SK-MEL-5 (cell line): ENCODE measurements at regions not wholly inside any gene's neighbourhood (a gene's known extent, or its start where the extent isn't known, plus 50 kb on each side); places are given as distances from the start of the nearest gene placed in this dataset.

ENCODE experiments used
- DNase-seq: peaks from one replicate; pipeline ENCODE4 v3.0.0-alpha.2; 2016; ENCODE audit warnings: low read depth, low spot score
- in situ Hi-C: cut with HindIII; loops from 2 replicates; pipeline ENCODE4 v1.10.0; 2016; ENCODE audit warnings: low sequenced_read_pairs, high pct_unique_total_duplicates, low pct_unique_long_range_greater_than_20kb

DNA sequence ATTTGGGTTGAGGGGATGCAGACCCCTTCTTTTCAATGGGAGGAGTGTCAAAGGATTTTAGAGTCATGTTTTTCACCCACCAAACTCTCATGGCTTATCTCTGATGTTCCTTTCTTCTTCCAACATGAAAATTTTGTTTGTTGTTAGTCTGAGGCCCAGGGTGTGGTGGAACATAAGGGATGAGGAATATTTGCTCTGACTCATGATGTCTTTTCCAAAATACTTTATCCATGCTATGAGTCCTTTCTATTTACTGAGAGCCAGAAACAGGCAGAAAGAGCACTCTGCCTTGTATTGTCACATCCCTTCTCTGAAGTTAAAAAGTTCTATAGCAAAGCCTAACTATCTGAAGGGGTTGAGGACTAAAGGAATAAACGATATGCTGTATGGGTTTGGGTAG, 61.6 kb upstream of the GYPA start:
- in situ Hi-C loops, result no loop called here
- DNase-seq, result no peak

GRCh38 chr4:144203155-144203554, 62.6 kb upstream of the GYPA start:
- DNase-seq, result no peak
- in situ Hi-C loops, result no loop called here

- in situ Hi-C loops, result no loop called here
- DNase-seq, result no peak
These were observed 63.9 kb upstream of the GYPA start for GRCh38 chr4:144204431-144204830.

GRCh38 chr4:144206711-144207110, 66.2 kb upstream of the GYPA start:
- in situ Hi-C loops, result no loop called here
- no peak for DNase-seq

GRCh38 chr4:144208074-144208473, 67.6 kb upstream of the GYPA start:
- in situ Hi-C loops, result no loop called here
- no peak for DNase-seq

GRCh38 chr4:144209491-144209890, 69.0 kb upstream of the GYPA start:
- in situ Hi-C loops, result no loop called here
- DNase-seq, result no peak

- DNase-seq, result no peak
- in situ Hi-C loops, result no loop called here
These were observed 72.9 kb upstream of the GYPA start for GRCh38 chr4:144213371-144213770.

DNA sequence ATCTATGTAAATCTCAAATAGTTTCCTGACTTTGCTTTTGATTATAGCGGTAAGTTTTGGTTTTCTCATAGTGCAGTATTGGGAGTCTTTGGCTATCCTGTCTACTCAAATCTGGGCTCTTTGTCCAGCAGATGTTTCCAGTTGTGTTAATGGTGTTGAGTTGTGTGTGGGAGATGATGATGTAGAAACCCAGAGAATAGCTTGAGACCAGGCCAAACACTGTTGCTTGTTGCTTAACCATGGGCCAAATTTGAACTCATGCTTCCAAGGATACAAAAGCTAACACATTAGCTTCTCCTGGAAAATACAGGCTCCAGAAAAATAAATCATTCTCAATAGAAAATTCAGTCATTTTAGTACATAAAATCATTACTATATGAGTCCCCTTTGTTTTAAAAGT, 82.6 kb upstream of the GYPA start:
- in situ Hi-C loops, result no loop called here
- no peak for DNase-seq

GRCh38 chr4:144223661-144224060, 83.1 kb upstream of the GYPA start:
- no peak for DNase-seq
- in situ Hi-C loops, result no loop called here

GRCh38 chr4:144259285-144259684, 118.8 kb upstream of the GYPA start:
- in situ Hi-C loops, result no loop called here
- no peak for DNase-seq

DNA sequence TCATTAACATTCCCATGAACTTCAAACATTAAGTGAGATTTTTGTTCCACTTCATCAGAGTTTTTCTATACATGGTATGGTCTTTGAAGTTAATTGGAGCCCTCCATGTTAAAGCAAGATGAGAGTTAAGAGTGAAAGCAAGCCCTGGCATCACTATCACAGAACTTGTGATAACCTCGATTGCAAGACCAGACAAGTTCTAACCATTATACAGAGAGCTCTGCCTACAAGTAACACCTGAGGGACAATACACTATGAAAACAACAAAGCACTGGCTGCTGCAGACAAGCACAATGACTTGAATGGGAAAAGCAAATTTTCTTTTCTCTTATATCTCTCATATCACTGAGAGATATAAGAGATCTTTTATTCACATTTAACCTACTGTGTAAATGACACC, 126.6 kb upstream of the GYPA start:
- in situ Hi-C loops, result no loop called here

GRCh38 chr4:144280688-144281087, 140.2 kb upstream of the GYPA start:
- in situ Hi-C loops, result no loop called here
- no peak for DNase-seq

More for the DNA sequence above, 126.6 kb upstream of the GYPA start:
- DNase-seq, result no peak

DNA sequence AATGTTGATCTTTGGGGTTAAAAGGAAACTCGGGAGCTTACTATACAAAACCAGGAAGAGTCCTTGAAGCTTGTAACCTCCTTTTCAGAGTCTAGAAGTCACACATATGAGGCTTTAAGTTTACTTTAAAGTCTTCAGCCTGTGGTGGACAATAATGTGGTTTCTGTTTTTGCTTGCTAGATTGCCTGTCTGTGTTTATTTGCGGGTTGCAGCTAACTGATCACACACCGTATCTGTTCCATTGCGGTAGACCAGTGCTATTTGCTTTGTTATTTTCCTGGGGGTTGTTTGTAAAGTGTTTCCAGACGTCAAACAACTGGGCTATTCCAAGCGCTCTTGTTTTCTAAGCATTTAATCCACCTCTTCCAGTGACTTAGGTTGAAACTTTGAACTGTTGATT, 143.0 kb upstream of the GYPA start:
- in situ Hi-C loops, result no loop called here
- DNase-seq, result no peak

- DNase-seq, result no peak
- in situ Hi-C loops, result no loop called here
These were observed 143.5 kb upstream of the GYPA start for GRCh38 chr4:144284026-144284425.

- DNase-seq, result no peak
- in situ Hi-C loops, result no loop called here
These were observed 147.7 kb upstream of the GYPA start for GRCh38 chr4:144288011-144288903.

DNA sequence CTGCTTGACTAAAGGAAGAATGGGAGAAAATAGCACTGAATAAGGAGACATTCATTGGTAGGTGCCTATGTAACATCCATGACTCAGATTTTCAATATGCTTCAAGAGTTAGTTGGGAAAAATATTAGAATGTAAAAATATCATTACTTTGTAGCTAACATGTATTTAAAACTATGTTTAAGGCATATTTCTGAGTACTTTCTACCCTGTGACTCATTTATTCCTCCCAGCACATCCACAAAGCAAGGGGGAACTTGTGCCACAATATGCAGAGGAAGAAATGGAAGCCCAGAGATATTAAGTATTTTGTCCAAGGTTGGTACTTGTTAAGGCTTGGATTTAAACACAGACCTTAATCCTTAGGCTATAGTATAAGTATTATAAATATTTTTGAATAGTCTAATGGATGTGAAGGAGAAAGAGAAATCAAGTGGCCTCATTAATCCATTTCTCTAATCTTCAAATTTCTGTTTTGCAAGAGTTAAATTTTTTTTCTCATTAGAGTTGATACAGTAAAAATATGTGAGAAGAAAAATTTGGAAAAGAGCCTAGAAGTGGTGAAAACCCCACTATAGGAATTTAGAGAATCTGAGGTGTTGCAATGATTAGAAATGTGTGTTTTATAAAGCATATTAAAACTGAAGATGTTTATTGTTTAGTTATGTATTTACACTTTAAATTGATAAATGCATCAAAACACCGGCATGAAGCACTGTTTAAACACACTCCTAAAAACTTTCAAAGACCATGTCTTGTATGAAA, 149.3 kb upstream of the GYPA start:
- DNase-seq, result no peak
- in situ Hi-C loops, result no loop called here

- in situ Hi-C loops, result no loop called here
- no peak for DNase-seq
These were observed 150.6 kb upstream of the GYPA start for GRCh38 chr4:144291164-144291563.

GRCh38 chr4:144294211-144294610, 153.7 kb upstream of the GYPA start:
- in situ Hi-C loops, result no loop called here
- DNase-seq, result no peak
